H1 (cell line): ENCODE measurements at regions not wholly inside any gene's neighbourhood (a gene's known extent, or its start where the extent isn't known, plus 50 kb on each side); places are given as distances from the start of the nearest gene placed in this dataset.

ENCODE experiments used
- CTCF ChIA-PET: fragments of 300-600 bp; sonication (Branson Sonifier 250); formaldehyde crosslinking; loops from one replicate; lab custom pipeline; 2021; ENCODE audit not compliant: partially characterized antibody; lab: Charles Lee
- POLR2A ChIA-PET: fragments of 300-600 bp; sonication (Branson Sonifier 250); formaldehyde crosslinking; loops from one replicate; lab custom pipeline; 2021; ENCODE audit warnings: inconsistent platforms; ENCODE audit not compliant: partially characterized antibody; lab: Charles Lee
- DNase-seq, 2 experiments: peaks; one replicate each; pipeline versions ENCODE4 v3.0.0 to v3.0.0-alpha.2; 2010 to 2022; ENCODE audit warnings: low spot score in 2 of 2, low read depth in 1 of 2, mixed read lengths in 1 of 2
- FAIRE-seq: peaks from 2 replicates; lab custom pipeline; 2011; peaks lifted over from hg19 to GRCh38; lab: Jason Lieb, UNC
- H2AFZ ChIP-seq: 2 replicates; pipeline ENCODE4 v1.8.1; 2012; ENCODE audit warnings: low read length, inconsistent platforms
- H2AK5ac ChIP-seq: 2 replicates; pipeline ENCODE4 v1.6.1; 2013; ENCODE audit warnings: low read depth, low read length
- H2BK120ac ChIP-seq: replicated peaks from 2 replicates; pipeline ENCODE3; 2013; ENCODE audit warnings: low read depth, low read length, inconsistent platforms
- H2BK12ac ChIP-seq: 2 replicates; pipeline ENCODE4 v1.6.1; 2013; ENCODE audit warnings: low read depth, low read length
- H2BK15ac ChIP-seq: 2 replicates; pipeline ENCODE4 v1.6.1; 2013; ENCODE audit warnings: low read length
- H2BK20ac ChIP-seq: 2 replicates; pipeline ENCODE4 v1.6.1; 2013; ENCODE audit warnings: low read length
- H2BK5ac ChIP-seq: 2 replicates; pipeline ENCODE4 v1.6.1; 2013; ENCODE audit warnings: low read depth, low read length
- H3K14ac ChIP-seq: 2 replicates; pipeline ENCODE4 v1.6.1; 2013; ENCODE audit warnings: inconsistent platforms; ENCODE audit not compliant: insufficient read length
- H3K18ac ChIP-seq: 2 replicates; pipeline ENCODE4 v1.6.1; 2013; ENCODE audit warnings: low read length; ENCODE audit errors: extremely low read depth
- H3K23ac ChIP-seq: 2 replicates; pipeline ENCODE4 v1.6.1; 2013; ENCODE audit warnings: inconsistent platforms; ENCODE audit not compliant: insufficient read length
- H3K23me2 ChIP-seq: 2 replicates; pipeline ENCODE4 v1.6.1; 2013; ENCODE audit warnings: low read depth, low read length
- H3K27ac ChIP-seq: 2 replicates; pipeline ENCODE4 v1.6.1; 2011; ENCODE audit warnings: low read depth, low read length, inconsistent platforms
- H3K27me3 ChIP-seq, 4 experiments: replicated peaks in 1 of 4; 1 replicate in 1 of 4; 2 replicates in 3 of 4; pipeline versions ENCODE4 v1.6.1 to v1.8.1; 2011 to 2013; ENCODE audit warnings: low read length in 3 of 4, mild to moderate bottlenecking in 3 of 4, inconsistent platforms in 2 of 4, mixed read lengths in 2 of 4, moderate library complexity in 1 of 4; ENCODE audit not compliant: control insufficient read depth in 3 of 4, insufficient read depth in 3 of 4; ENCODE audit errors: extremely low read depth in 1 of 4
- H3K36me3 ChIP-seq, 4 experiments: 2 replicates each; pipeline versions ENCODE4 v1.6.1 to v1.8.1; 2011 to 2013; ENCODE audit warnings: mild to moderate bottlenecking in 4 of 4, low read length in 3 of 4, moderate library complexity in 2 of 4, control low read depth in 1 of 4, inconsistent platforms in 1 of 4; ENCODE audit not compliant: insufficient read depth in 4 of 4, control insufficient read depth in 2 of 4
- H3K4ac ChIP-seq: replicated peaks from 2 replicates; pipeline ENCODE3; 2013; ENCODE audit warnings: low read length, low read depth, mixed read lengths, inconsistent platforms; ENCODE audit not compliant: insufficient read length
- H3K4me1 ChIP-seq, 4 experiments: replicated peaks in 1 of 4; 1 replicate in 1 of 4; 2 replicates in 3 of 4; pipeline versions ENCODE4 v1.6.1 to v1.8.1; 2011 to 2013; ENCODE audit warnings: low read length in 3 of 4, inconsistent platforms in 2 of 4, mixed read lengths in 1 of 4; ENCODE audit not compliant: insufficient read depth in 4 of 4, control insufficient read depth in 3 of 4
- H3K4me2 ChIP-seq, 2 experiments: 2 replicates each; pipeline versions ENCODE4 v1.6.1 to v1.8.1; 2011 to 2013; ENCODE audit warnings: low read depth in 2 of 2, low read length in 2 of 2, control low read depth in 1 of 2, inconsistent platforms in 1 of 2, mild to moderate bottlenecking in 1 of 2; ENCODE audit not compliant: insufficient read depth in 1 of 2
- H3K4me3 ChIP-seq, 4 experiments: fragments of 200-600, 300-600 bp in 1 of 4; sonication (generic), shearing (Covaris generic), sonication (Bioruptor Twin) in 1 of 4; 2 replicates each; pipeline versions ENCODE4 v1.5.1 to v1.8.1; 2011 to 2016; ENCODE audit warnings: low read length in 4 of 4, low read depth in 3 of 4, control low read depth in 2 of 4, inconsistent platforms in 2 of 4, mild to moderate bottlenecking in 2 of 4, mixed read lengths in 1 of 4, moderate library complexity in 1 of 4; ENCODE audit not compliant: insufficient read depth in 2 of 4; ENCODE audit errors: extremely low read depth in 1 of 4
- H3K56ac ChIP-seq: replicated peaks from 2 replicates; pipeline ENCODE3; 2013; ENCODE audit warnings: low read depth, mild to moderate bottlenecking, mixed read lengths, low read length, inconsistent platforms; ENCODE audit not compliant: insufficient read length
- H3K79me1 ChIP-seq: 2 replicates; pipeline ENCODE4 v1.6.1; 2013; ENCODE audit warnings: low read depth, low read length, control low read depth
- H3K79me2 ChIP-seq, 2 experiments: 2 replicates each; pipeline versions ENCODE4 v1.6.1 to v1.8.1; 2012 to 2013; ENCODE audit warnings: low read length in 2 of 2, mild to moderate bottlenecking in 2 of 2, inconsistent platforms in 1 of 2; ENCODE audit not compliant: insufficient read depth in 2 of 2, control insufficient read depth in 1 of 2
- H3K9ac ChIP-seq, 4 experiments: replicated peaks in 1 of 4; 1 replicate in 1 of 4; 2 replicates in 3 of 4; pipeline versions ENCODE4 v1.6.1 to v1.8.1; 2011 to 2013; ENCODE audit warnings: low read depth in 3 of 4, low read length in 3 of 4, control low read depth in 2 of 4, mild to moderate bottlenecking in 2 of 4, moderate library complexity in 2 of 4, inconsistent platforms in 1 of 4; ENCODE audit errors: extremely low read depth in 1 of 4
- H3K9me3 ChIP-seq, 2 experiments: 2 replicates each; pipeline versions ENCODE4 v1.6.1 to v1.8.1; 2012 to 2013; ENCODE audit warnings: mild to moderate bottlenecking in 2 of 2, moderate library complexity in 2 of 2, control low read depth in 1 of 2, inconsistent platforms in 1 of 2, low read depth in 1 of 2, low read length in 1 of 2, mixed read lengths in 1 of 2; ENCODE audit not compliant: insufficient read depth in 2 of 2
- H4K20me1 ChIP-seq, 2 experiments: replicated peaks in 1 of 2; 2 replicates each; pipeline versions ENCODE3 to v1.8.1; 2011 to 2013; ENCODE audit warnings: inconsistent platforms in 2 of 2, low read length in 2 of 2, mild to moderate bottlenecking in 1 of 2; ENCODE audit not compliant: insufficient read depth in 2 of 2, control insufficient read depth in 1 of 2
- H4K5ac ChIP-seq: 2 replicates; pipeline ENCODE4 v1.6.1; 2013; ENCODE audit warnings: low read length, low read depth, mixed read lengths, inconsistent platforms; ENCODE audit not compliant: insufficient read length
- H4K8ac ChIP-seq: 2 replicates; pipeline ENCODE4 v1.8.0; 2013; ENCODE audit warnings: mild to moderate bottlenecking, moderate library complexity, low read length, inconsistent platforms; ENCODE audit not compliant: insufficient read depth; ENCODE audit errors: extremely low read depth
- H4K91ac ChIP-seq: replicated peaks from 2 replicates; pipeline ENCODE3; 2013; ENCODE audit warnings: low read length, mixed read lengths, inconsistent platforms; ENCODE audit not compliant: insufficient read length
- ASH2L ChIP-seq: fragments of 200-600, 300-600 bp; sonication (generic); IDR thresholded peaks from one replicate; pipeline ENCODE4 v1.7.1; 2017; ENCODE audit warnings: low read length
- GABPA ChIP-seq: IDR thresholded peaks from 2 replicates; pipeline ENCODE4 v1.6.1; 2011; ENCODE audit warnings: mild to moderate bottlenecking, low read length, moderate library complexity, borderline replicate concordance; ENCODE audit not compliant: insufficient read depth
- WGBS, 2 experiments: shearing (Covaris generic) in 1 of 2; methylation state at CpG; one replicate each; pipeline versions ENCODE4 v1.1.6 to v1.1.7; 2013 to 2015; ENCODE audit warnings: low lambda C conversion rate in 2 of 2, mixed read lengths in 2 of 2, inconsistent platforms in 1 of 2, low coverage in 1 of 2, missing lambda C conversion rate in 1 of 2; ENCODE audit not compliant: insufficient replicate concordance in 2 of 2, insufficient coverage in 1 of 2, insufficient read length in 1 of 2; ENCODE audit errors: extremely low coverage in 1 of 2, missing lambda C conversion rate in 1 of 2; 5-methylcytosine and 5-hydroxymethylcytosine counted together

DNA sequence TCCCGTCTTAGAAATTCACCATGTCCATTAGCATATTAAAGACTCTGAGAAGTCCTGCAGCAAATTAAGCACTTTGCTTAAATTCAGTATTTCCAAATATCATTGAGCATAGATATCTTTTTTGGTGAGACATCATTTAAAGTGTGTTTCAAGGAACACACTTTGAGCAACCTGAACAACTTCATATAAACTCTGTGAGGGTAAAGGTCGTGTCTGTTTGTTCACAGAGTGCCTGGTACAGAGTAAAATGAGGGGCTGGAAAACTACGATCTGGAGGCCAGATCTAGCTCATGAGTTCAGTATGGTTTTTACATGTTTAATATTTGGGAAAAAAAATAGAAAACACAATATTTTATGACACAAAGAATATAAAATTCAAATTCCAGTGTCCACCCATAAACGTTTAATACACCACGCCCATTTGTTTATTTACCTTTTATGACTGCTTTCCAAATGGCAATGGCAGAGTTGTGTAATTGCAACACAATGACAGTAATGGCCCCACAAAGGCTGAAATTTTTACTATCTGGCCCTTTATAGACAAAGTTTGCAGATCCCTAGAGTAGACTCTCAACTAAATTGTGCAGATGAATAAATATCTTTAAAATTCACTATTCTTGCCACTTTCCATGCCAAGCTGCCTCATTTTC lies 67.4 kb downstream of the SNTN start:
- Histone ChIP-seq H4K8ac (no peak overlapping the region), H3K4me3 (no peak overlapping the region), H3K9me3 (no peaks in the 10 kb centered on the region), H3K36me3 (no peaks in the 10 kb centered on the region), H3K14ac (no peak overlapping the region), H2BK12ac (no peak overlapping the region), H2BK120ac (no peak overlapping the region), H3K79me2 (no peaks in the 10 kb centered on the region), H3K27me3 (no peaks in the 10 kb centered on the region), H3K27ac (no peak overlapping the region), H3K9ac (no peak overlapping the region), H2BK20ac (no peak overlapping the region), H3K56ac (no peak overlapping the region), H3K4ac (no peak overlapping the region), H3K4me2 (no peak overlapping the region), H2BK5ac (no peak overlapping the region), H3K79me1 (no peaks in the 10 kb centered on the region), H3K23me2 (no peaks in the 10 kb centered on the region), H4K5ac (no peak overlapping the region), H3K4me1 (peaks cover under 1 to 4% (median 4%) of the 10 kb centered on the region in 4 experiments; a peak in 6 of 7 replicates), H4K20me1 (no peaks in the 10 kb centered on the region), H3K23ac (no peak overlapping the region), H2AK5ac (no peak overlapping the region), H3K18ac (no peak overlapping the region), H2BK15ac (no peak overlapping the region), H2AFZ (no peak overlapping the region), H4K91ac (no peak overlapping the region)
- no peak for DNase-seq
- ChIA-PET POLR2A (no interaction called here), CTCF (no interaction called here)
- WGBS, 2 experiments: 87% methylated on average over 5 of the region's 5 CpGs; no CpG with 5 or more reads in 1 of the 2 experiments
- FAIRE-seq: no peak
- TF ChIP-seq GABPA: no peak
- no peak for TF ChIP-seq ASH2L
